Ascending aorta (tissue), 2 donors: ENCODE measurements at regions not wholly inside any gene's neighbourhood (a gene's known extent, or its start where the extent isn't known, plus 50 kb on each side); places are given as distances from the start of the nearest gene placed in this dataset.
A peak's percentile ranks its signal among the peaks of the same experiment; 100 is the strongest.
"Not testable (repeated sequence)": the region's sequence is repeated elsewhere in the genome, so short reads cannot be mapped to it uniquely, and the experiment has no call there.

Experiments
- DNase-seq, 2 donors: peaks; one replicate each; pipeline ENCODE4 v3.0.0-alpha.2; 2019; ENCODE audit warnings: low spot score in 2 of 2
- H3K27ac ChIP-seq, 2 donors: fragments of 200-600 bp; sonication (generic); one replicate each; pipeline ENCODE4 v1.5.1; 2016 to 2017; ENCODE audit warnings: mild to moderate bottlenecking in 1 of 2
- H3K27me3 ChIP-seq: fragments of 200-600 bp; sonication (generic); one replicate; pipeline ENCODE4 v1.5.1; 2017
- H3K36me3 ChIP-seq, 2 donors: fragments of 200-600 bp; sonication (generic); one replicate each; pipeline ENCODE4 v1.5.1; 2016
- H3K4me1 ChIP-seq, 2 donors: fragments of 200-600 bp; sonication (generic); one replicate each; pipeline ENCODE4 v1.5.1; 2016 to 2017; ENCODE audit warnings: mild to moderate bottlenecking in 1 of 2
- H3K4me3 ChIP-seq, 2 donors: fragments of 200-600 bp; sonication (generic); one replicate each; pipeline ENCODE4 v1.5.1; 2016 to 2017; ENCODE audit warnings: mild to moderate bottlenecking in 1 of 2
- H3K9me3 ChIP-seq, 2 donors: fragments of 200-600 bp; sonication (generic); one replicate each; pipeline ENCODE4 v1.5.1; 2016
- CTCF ChIP-seq, 3 experiments: fragments of 200-600 bp in 2 of 3; fragments of 450-650 bp in 1 of 3; sonication (generic) in 2 of 3; IDR thresholded peaks; one replicate each; pipeline ENCODE4 v1.5.1; 2016 to 2019; ENCODE audit warnings: antibody characterized with exemption in 3 of 3, mild to moderate bottlenecking in 1 of 3, moderate library complexity in 1 of 3
- intact Hi-C: fragments of 100-400 bp; cut with DNase I; formaldehyde crosslinking; loops from one replicate; pipeline ENCODE4 v1.15.1; 2023

DNA sequence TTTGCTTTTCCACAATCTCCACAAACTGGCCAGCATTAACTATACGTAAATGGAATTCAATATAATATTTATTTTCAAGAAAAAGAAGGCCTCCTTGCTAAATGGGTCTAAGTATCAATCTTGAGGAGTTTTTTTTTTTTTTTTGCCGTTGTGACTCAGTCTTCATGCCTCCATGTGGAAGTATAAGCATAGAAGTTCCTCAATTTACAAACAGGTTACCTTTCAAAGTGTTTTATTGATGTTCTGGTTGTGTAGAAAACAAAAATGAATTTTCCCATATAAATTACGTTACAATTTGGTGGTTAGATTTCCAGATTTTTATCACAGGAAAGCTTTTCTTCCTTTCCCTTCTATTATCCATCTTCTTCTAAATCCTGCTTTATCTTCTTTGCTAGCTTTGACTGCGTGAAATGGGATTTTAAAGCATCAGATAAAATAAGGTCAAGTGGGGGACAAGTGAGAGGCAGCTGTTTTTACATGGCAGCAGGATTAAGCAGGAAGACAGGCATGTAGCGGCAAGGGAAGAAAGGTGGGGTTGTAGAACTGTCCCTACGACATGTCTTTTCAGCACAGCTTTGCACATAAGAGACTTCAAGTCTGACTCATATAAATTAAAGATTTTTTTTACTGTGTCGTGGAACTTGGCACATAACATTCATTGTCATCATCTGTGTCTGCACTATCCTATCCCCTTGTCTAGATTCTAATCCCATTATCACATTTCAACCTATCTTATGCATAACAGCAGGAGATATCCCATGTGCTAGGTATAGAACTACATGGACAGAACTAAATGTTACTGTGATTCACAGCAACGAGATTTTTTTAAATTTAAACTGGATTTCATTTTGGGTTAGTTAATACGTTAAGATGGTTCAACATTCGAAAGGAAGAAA, 135.3 kb upstream of the FAM3C start:
- Histone ChIP-seq H3K4me3 (no peak overlapping the region), H3K4me1 (no peaks in the 10 kb centered on the region), H3K27ac (no peak overlapping the region), H3K36me3 (no peaks in the 10 kb centered on the region), H3K27me3 (no peaks in the 10 kb centered on the region), H3K9me3 (no peaks in the 10 kb centered on the region)
- no peak for TF ChIP-seq CTCF (IDR thresholded peaks at IDR 0.05)
- intact Hi-C loops = no loop called here
- DNase-seq = no peak

DNA sequence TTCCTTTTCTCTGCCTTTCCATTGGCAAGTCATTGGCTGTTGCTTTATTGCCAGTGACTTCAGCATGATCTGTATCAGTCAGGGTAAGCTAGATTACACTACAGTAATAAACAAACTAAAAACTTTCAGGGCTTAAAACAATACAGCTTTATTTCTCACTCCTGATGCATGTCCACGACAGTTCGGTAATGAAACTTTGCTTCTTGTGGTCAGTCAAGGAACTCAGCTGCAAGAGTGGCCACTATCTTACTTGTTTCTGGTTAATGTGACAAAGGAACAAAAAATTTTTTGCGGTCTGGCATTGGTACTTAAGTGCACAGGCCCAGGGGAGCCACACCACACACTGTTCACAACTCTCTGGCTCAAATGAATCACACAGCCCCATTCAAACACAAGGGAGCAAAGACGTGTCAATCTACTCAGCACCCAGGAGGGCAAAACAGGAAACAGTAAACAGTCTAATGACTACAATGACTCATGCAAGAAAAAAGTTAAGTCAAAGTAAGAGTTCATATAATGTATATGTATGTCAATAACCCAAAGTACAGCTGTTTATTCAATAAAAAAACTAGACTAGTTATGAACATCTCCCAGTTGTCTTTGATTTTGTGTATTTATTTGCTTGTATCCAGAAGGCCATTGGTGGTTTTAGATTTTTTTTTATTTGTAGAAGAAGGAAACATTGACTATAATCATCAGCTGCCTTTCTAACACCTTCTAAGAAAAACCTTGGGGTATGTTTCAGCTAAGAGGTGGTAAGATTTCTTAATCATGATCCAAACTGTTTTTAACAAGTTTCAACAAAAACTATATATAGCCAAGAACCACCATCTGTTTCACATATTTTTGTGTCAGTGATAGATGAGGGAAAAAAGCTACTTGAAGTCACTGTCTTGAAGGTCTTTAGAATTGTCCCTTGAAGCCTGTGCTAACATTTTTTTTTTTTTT, 134.4 kb upstream of the FAM3C start:
- DNase-seq = peak in 1 of 2 donors; percentile 63
- H3K27me3 ChIP-seq = no peaks in the 10 kb centered on the region
- no peaks in the 10 kb centered on the region for H3K9me3 ChIP-seq
- H3K36me3 ChIP-seq = no peaks in the 10 kb centered on the region
- H3K4me1 ChIP-seq = no peaks in the 10 kb centered on the region
- intact Hi-C loops = no loop called here
- H3K4me3 ChIP-seq = no peak overlapping the region
- no peak overlapping the region for H3K27ac ChIP-seq
- TF ChIP-seq CTCF (IDR thresholded peaks at IDR 0.05) = no peak

DNA sequence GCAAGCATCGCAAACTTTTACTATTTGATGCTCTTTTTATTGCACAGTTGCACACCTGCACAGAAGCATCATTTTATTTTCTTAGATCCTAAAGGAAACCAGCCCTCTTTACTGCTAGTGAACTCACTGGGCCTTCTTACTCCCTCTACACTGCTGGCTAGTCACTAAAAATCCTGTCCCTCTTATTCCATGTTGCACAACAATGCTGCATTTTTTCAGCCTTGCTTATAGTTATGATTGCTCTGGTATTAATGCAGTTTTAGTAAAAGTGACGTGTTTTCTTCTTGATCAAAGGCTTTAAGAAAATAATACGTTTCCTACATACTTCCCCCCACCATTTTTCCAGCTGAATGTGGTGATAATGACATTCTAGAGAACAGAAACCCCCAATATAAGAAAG, 132.9 kb upstream of the FAM3C start:
- H3K36me3 ChIP-seq = no peaks in the 10 kb centered on the region
- no peaks in the 10 kb centered on the region for H3K4me1 ChIP-seq
- no peak overlapping the region for H3K27ac ChIP-seq
- DNase-seq = no peak
- TF ChIP-seq CTCF (IDR thresholded peaks at IDR 0.05) = no peak
- no peaks in the 10 kb centered on the region for H3K9me3 ChIP-seq
- intact Hi-C loops = no loop called here
- H3K4me3 ChIP-seq = no peak overlapping the region
- H3K27me3 ChIP-seq = no peaks in the 10 kb centered on the region

DNA sequence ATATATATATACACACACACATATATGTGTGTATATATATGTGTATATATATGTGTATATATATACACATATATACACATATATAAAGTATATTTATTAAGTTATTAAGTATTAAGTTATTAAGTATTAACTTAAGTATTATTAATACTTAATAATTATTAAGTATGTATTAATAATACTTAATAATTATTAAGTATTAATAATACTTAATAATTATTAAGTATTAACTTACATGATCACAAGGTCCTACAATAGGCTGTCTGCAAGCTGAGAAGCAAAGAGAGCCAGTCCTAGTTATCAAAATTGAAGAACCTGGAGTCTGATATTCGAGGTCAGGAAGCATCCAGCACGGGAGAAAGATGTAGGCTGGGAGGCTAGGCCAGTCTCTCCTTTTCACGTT, 130.1 kb upstream of the FAM3C start:
- intact Hi-C loops, H3K36me3 ChIP-seq, DNase-seq, H3K4me1 ChIP-seq, H3K27me3 ChIP-seq, H3K27ac ChIP-seq, H3K9me3 ChIP-seq, H3K4me3 ChIP-seq: not testable (repeated sequence)

DNA sequence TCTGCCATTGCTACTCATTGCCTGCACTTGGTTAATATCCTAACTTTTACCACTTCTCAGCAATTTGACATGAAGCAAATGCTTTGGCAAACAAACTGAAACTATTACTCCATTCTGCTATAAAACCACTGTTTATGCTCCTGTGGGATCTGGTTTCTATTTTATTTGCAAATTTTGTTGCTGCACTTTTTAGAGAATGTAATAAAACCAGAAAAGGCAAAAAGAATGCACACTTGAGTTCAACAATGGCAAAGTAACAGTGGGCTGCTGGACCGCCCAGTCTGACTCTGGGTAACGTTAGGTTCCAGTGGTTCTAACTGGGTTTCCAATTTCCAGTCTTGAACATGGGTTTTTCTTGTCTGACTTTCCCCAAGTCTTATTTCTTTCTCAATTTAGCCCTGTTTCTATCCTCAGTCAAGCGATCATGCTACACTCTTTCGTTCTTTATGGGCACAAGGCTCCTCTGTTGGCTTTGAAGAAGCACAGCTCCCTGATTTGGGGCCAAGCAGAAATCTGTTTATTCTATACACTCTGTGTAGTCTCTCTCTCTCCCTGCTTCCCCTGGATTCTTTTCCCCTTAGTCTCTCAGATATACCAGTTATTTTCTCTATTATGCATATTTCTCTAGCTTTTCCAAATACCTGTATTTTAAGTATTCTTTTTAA, 129.2 kb upstream of the FAM3C start:
- no peak overlapping the region for H3K27ac ChIP-seq
- H3K4me3 ChIP-seq = no peak overlapping the region
- intact Hi-C loops = no loop called here
- no peaks in the 10 kb centered on the region for H3K36me3 ChIP-seq
- H3K9me3 ChIP-seq = no peaks in the 10 kb centered on the region
- no peaks in the 10 kb centered on the region for H3K4me1 ChIP-seq
- no peak for TF ChIP-seq CTCF (IDR thresholded peaks at IDR 0.05)
- no peak for DNase-seq
- H3K27me3 ChIP-seq = no peaks in the 10 kb centered on the region
